K562 (cell line): ENCODE measurements at regions not wholly inside any gene's neighbourhood (a gene's known extent, or its start where the extent isn't known, plus 50 kb on each side); places are given as distances from the start of the nearest gene placed in this dataset.
A peak's percentile ranks its signal among the peaks of the same experiment; 100 is the strongest.
"Not testable (repeated sequence)": the region's sequence is repeated elsewhere in the genome, so short reads cannot be mapped to it uniquely, and the experiment has no call there.

Experiments used
- ATAC-seq: fragments of 200-7000 bp; cut with Tn5 transposase; 3 replicates; pipeline ENCODE4 v1.9.1; 2020; ENCODE audit warnings: moderate library complexity
- BruUV-seq: library from RNA; stranded (reverse); fragments of 400-500 nt; replicated peaks from 2 replicates; lab custom pipeline; 2021; lab: Mats Ljungman, UMichigan
- CTCF ChIA-PET: fragments of 300-600 bp; formaldehyde crosslinking; extraction: SDS; loops from one replicate; lab custom pipeline; 2021; ENCODE audit warnings: low intra/inter-chr PET ratio; lab: Yijun Ruan, JAX
- POLR2A ChIA-PET: fragments of 300-600, 350-650 bp; sonication (Branson Sonifier 250); formaldehyde crosslinking; extraction: SDS; loops from one replicate; lab custom pipeline; 2021; ENCODE audit warnings: antibody characterized with exemption, inconsistent platforms; lab: Yijun Ruan, JAX
- DNase-seq, 4 experiments: peaks; one replicate each; pipeline versions ENCODE4 v3.0.0 to v3.0.0-alpha.2; 2011 to 2018; ENCODE audit warnings: low spot score in 3 of 4, mixed read lengths in 3 of 4; ENCODE audit errors: extremely low read depth in 1 of 4
- FAIRE-seq: peaks from 2 replicates; lab custom pipeline; 2011; peaks lifted over from hg19 to GRCh38; lab: Jason Lieb, UNC
- H2AFZ ChIP-seq: 2 replicates; pipeline ENCODE4 v1.6.0; 2011; ENCODE audit warnings: low read depth, low read length, control low read depth, inconsistent platforms
- H3K27ac ChIP-seq: fragments of 200-600 bp; 3 replicates; pipeline ENCODE4 v1.8.0; 2011; ENCODE audit warnings: low read depth, mild to moderate bottlenecking, control low read depth, inconsistent platforms, low read length, moderate library complexity, mixed read lengths; ENCODE audit errors: extremely low read depth
- H3K27me3 ChIP-seq, 2 experiments: fragments of 300-600 bp in 1 of 2; 2 replicates in 1 of 2; 3 replicates in 1 of 2; pipeline versions ENCODE4 v1.6.0 to v1.8.0; 2011; ENCODE audit warnings: inconsistent platforms in 2 of 2, low read length in 2 of 2, mild to moderate bottlenecking in 1 of 2, mixed read lengths in 1 of 2, moderate library complexity in 1 of 2; ENCODE audit not compliant: control insufficient read depth in 2 of 2, insufficient read depth in 2 of 2
- H3K36me3 ChIP-seq: fragments of 300-600 bp; 3 replicates; pipeline ENCODE4 v1.8.0; 2011; ENCODE audit warnings: mild to moderate bottlenecking, low read length, inconsistent platforms; ENCODE audit not compliant: control insufficient read depth, insufficient read depth
- H3K4me1 ChIP-seq, 2 experiments: fragments of 200-600 bp in 1 of 2; replicated peaks in 1 of 2; 2 replicates in 1 of 2; 3 replicates in 1 of 2; pipeline versions ENCODE4 v1.5.1 to v1.8.0; 2011; ENCODE audit warnings: inconsistent platforms in 2 of 2, low read length in 2 of 2, mild to moderate bottlenecking in 1 of 2, mixed read lengths in 1 of 2, moderate library complexity in 1 of 2; ENCODE audit not compliant: control insufficient read depth in 2 of 2, insufficient read depth in 2 of 2
- H3K4me2 ChIP-seq: 2 replicates; pipeline ENCODE4 v1.6.1; 2011; ENCODE audit warnings: low read length, control low read depth, inconsistent platforms, mixed read lengths; ENCODE audit not compliant: insufficient read depth
- H3K4me3 ChIP-seq: fragments of 200-600 bp; sonication (generic), shearing (Covaris generic); 2 replicates; pipeline ENCODE4 v1.5.1; 2016; ENCODE audit warnings: control low read depth, inconsistent platforms
- H3K79me2 ChIP-seq: fragments of 200-600 bp; 3 replicates; pipeline ENCODE4 v1.8.0; 2011; ENCODE audit warnings: low read length, inconsistent platforms; ENCODE audit not compliant: control insufficient read depth, insufficient read depth
- H3K9ac ChIP-seq, 2 experiments: 2 replicates each; pipeline versions ENCODE4 v1.6.0 to v1.6.1; 2011; ENCODE audit warnings: low read depth in 2 of 2, low read length in 2 of 2, control low read depth in 1 of 2, inconsistent platforms in 1 of 2, mild to moderate bottlenecking in 1 of 2, mixed read lengths in 1 of 2; ENCODE audit not compliant: insufficient read depth in 1 of 2
- H3K9me1 ChIP-seq: one replicate; pipeline ENCODE4 v1.6.0; 2011; ENCODE audit warnings: inconsistent platforms, mild to moderate bottlenecking, low read length, moderate library complexity; ENCODE audit not compliant: control insufficient read depth, insufficient read depth
- H3K9me3 ChIP-seq: replicated peaks from 2 replicates; pipeline ENCODE4 v1.5.1; 2011; ENCODE audit warnings: low read depth, low read length, inconsistent platforms; ENCODE audit not compliant: control insufficient read depth, insufficient read depth
- H4K20me1 ChIP-seq: replicated peaks from 2 replicates; pipeline ENCODE4 v1.6.1; 2011; ENCODE audit warnings: low read length, inconsistent platforms, mixed read lengths; ENCODE audit not compliant: control insufficient read depth, insufficient read depth
- RBM25 ChIP-seq: fragments of 200-400 bp; formaldehyde crosslinking; IDR thresholded peaks from 2 replicates; pipeline ENCODE4 v1.6.1; 2018; ENCODE audit warnings: low read length, low read depth, moderate library complexity; ENCODE audit not compliant: severe bottlenecking
- ZNF146 ChIP-seq: IDR thresholded peaks from one replicate; pipeline ENCODE4 v1.6.1; 2018; ENCODE audit warnings: missing compliant biosample characterization; ENCODE audit not compliant: unreplicated experiment
- WGBS: fragments of 100-300 bp; shearing (Covaris generic); methylation state at CpG from one replicate; pipeline ENCODE4 v1.1.6; 2016; ENCODE audit warnings: low coverage, mixed read lengths; ENCODE audit not compliant: insufficient coverage; ENCODE audit errors: missing lambda C conversion rate; 5-methylcytosine and 5-hydroxymethylcytosine counted together
- in situ Hi-C: fragments of 300-500 bp; cut with MboI; formaldehyde crosslinking; loops from 4 replicates; pipeline ENCODE4 v1.15.0; 2018; ENCODE audit warnings: inconsistent platforms, mixed read lengths
- intact Hi-C: fragments of 100-400 bp; cut with micrococcal nuclease; formaldehyde crosslinking; loops from 2 replicates; pipeline ENCODE4 v1.14.2; 2022
- TF ChIP-seq, protein P1 (sequence below), 3 experiments: fragments of 200-800 bp in 1 of 3; fragments of 250-450 bp in 1 of 3; fragments of 450-650 bp in 1 of 3; sonication (Bioruptor Pico) in 1 of 3; sonication (Bioruptor generic) in 1 of 3; formaldehyde crosslinking in 1 of 3; IDR thresholded peaks; 2 replicates each; pipeline versions ENCODE4 v1.6.1 to v1.8.0; 2016 to 2022; ENCODE audit warnings: mild to moderate bottlenecking in 2 of 3, missing genetic modification characterization in 2 of 3, missing compliant biosample characterization in 1 of 3, moderate library complexity in 1 of 3

DNA sequence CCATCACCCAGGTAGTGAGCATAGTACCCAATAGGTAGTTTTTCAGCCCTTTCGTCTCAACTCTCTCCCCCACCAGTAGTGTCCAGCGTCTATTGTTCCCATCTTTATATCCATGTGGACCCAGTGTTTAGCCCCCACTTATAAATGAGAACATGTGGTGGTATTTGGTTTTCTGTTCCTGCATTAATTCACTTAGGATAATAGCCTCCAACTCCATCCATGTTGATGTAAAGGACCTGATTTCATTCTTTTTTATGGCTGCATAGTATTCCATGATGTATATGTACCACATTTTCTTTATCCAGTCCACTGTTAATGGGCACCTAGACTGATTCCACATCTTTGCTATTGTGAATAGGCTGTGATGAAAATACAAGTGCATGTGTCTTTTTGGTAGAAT, 51.3 kb downstream of the NACA2 start:
- intact Hi-C loops, H3K4me3 ChIP-seq, in situ Hi-C loops, H3K4me1 ChIP-seq, ATAC-seq, H3K9ac ChIP-seq, H3K9me3 ChIP-seq, H3K9me1 ChIP-seq, H3K27me3 ChIP-seq, FAIRE-seq, H3K27ac ChIP-seq, H3K79me2 ChIP-seq, H3K36me3 ChIP-seq, CTCF ChIA-PET, POLR2A ChIA-PET, BruUV-seq, H3K4me2 ChIP-seq, H4K20me1 ChIP-seq, DNase-seq, H2AFZ ChIP-seq: not testable (repeated sequence)
- 0% methylated on average over 2 of the region's 2 CpGs for whole genome bisulfite sequencing
- TF ChIP-seq RBM25 (peak; percentile 21), ZNF146 (CRISPR knock-in tag) (peak; percentile 53)
- TF ChIP-seq, protein P1, sequence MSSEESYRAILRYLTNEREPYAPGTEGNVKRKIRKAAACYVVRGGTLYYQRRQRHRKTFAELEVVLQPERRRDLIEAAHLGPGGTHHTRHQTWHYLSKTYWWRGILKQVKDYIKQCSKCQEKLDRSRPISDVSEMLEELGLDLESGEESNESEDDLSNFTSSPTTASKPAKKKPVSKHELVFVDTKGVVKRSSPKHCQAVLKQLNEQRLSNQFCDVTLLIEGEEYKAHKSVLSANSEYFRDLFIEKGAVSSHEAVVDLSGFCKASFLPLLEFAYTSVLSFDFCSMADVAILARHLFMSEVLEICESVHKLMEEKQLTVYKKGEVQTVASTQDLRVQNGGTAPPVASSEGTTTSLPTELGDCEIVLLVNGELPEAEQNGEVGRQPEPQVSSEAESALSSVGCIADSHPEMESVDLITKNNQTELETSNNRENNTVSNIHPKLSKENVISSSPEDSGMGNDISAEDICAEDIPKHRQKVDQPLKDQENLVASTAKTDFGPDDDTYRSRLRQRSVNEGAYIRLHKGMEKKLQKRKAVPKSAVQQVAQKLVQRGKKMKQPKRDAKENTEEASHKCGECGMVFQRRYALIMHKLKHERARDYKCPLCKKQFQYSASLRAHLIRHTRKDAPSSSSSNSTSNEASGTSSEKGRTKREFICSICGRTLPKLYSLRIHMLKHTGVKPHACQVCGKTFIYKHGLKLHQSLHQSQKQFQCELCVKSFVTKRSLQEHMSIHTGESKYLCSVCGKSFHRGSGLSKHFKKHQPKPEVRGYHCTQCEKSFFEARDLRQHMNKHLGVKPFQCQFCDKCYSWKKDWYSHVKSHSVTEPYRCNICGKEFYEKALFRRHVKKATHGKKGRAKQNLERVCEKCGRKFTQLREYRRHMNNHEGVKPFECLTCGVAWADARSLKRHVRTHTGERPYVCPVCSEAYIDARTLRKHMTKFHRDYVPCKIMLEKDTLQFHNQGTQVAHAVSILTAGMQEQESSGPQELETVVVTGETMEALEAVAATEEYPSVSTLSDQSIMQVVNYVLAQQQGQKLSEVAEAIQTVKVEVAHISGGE (CRISPR knock-in tag; IDR thresholded peaks at IDR 0.05), result peak in 1 of 3 experiments; percentile 77; a peak in 2 of 6 replicates
